Coronary artery (tissue), 2 donors: ENCODE measurements at regions not wholly inside any gene's neighbourhood (a gene's known extent, or its start where the extent isn't known, plus 50 kb on each side); places are given as distances from the start of the nearest gene placed in this dataset.
"Not testable (repeated sequence)": the region's sequence is repeated elsewhere in the genome, so short reads cannot be mapped to it uniquely, and the experiment has no call there.

Source experiments
- DNase-seq: peaks from one replicate; pipeline ENCODE4 v3.0.0-alpha.2; 2017; ENCODE audit warnings: low spot score
- H3K27ac ChIP-seq, 2 donors: fragments of 200-600 bp; sonication (generic); one replicate each; pipeline ENCODE4 v1.5.1; 2016 to 2019
- H3K4me3 ChIP-seq: fragments of 200-600 bp; sonication (generic); 2 replicates; pipeline ENCODE4 v1.5.1; 2016; ENCODE audit warnings: mild to moderate bottlenecking, moderate library complexity
- CTCF ChIP-seq: fragments of 200-600 bp; sonication (generic); IDR thresholded peaks from one replicate; pipeline ENCODE4 v1.5.1; 2019; ENCODE audit warnings: antibody characterized with exemption

- Histone ChIP-seq H3K4me3 (no peak overlapping the region), H3K27ac (no peak overlapping the region)
- no peak for TF ChIP-seq CTCF
- no peak for DNase-seq
These were observed 92.4 kb upstream of the USP29 start for GRCh38 chr19:57027360-57027759.

- no peak for DNase-seq
- TF ChIP-seq CTCF = no peak
- Histone ChIP-seq H3K4me3 (no peak overlapping the region), H3K27ac (no peak overlapping the region)
These were observed 90.8 kb upstream of the USP29 start for GRCh38 chr19:57028804-57029525.

- DNase-seq = no peak
- H3K27ac ChIP-seq = no peak overlapping the region
- TF ChIP-seq CTCF = no peak
- H3K4me3 ChIP-seq = no peak overlapping the region
These were observed 88.7 kb upstream of the USP29 start for GRCh38 chr19:57031106-57031505.

- no peak for TF ChIP-seq CTCF
- DNase-seq = peak; percentile 9
- no peak overlapping the region for H3K4me3 ChIP-seq
- H3K27ac ChIP-seq = no peak overlapping the region
These were observed 86.2 kb upstream of the USP29 start for GRCh38 chr19:57033576-57033975.

GRCh38 chr19:57034544-57034943 lies 85.2 kb upstream of the USP29 start:
- no peak for TF ChIP-seq CTCF
- no peak overlapping the region for H3K27ac ChIP-seq

GRCh38 chr19:57035740-57036139 lies 84.0 kb upstream of the USP29 start:
- not testable (repeated sequence) for H3K4me3 ChIP-seq, DNase-seq, H3K27ac ChIP-seq

More at GRCh38 chr19:57034544-57034943, 85.2 kb upstream of the USP29 start:
- no peak overlapping the region for H3K4me3 ChIP-seq
- peak; percentile 26 for DNase-seq

GRCh38 chr19:57037556-57037955 lies 82.2 kb upstream of the USP29 start:
- no peak for TF ChIP-seq CTCF
- DNase-seq = no peak
- H3K27ac ChIP-seq = no peak overlapping the region
- H3K4me3 ChIP-seq = no peak overlapping the region
